ENCODE measurements at regions not wholly inside any gene's neighbourhood (a gene's known extent, or its start where the extent isn't known, plus 50 kb on each side); places are given as distances from the start of the nearest gene placed in this dataset.

- no peaks in the 10 kb centered on the region for H3K4me1 ChIP-seq (ENCODE audit: control insufficient read depth in 5 of 5, insufficient read depth in 5 of 5, low read length in 5 of 5)
- no peaks in the 10 kb centered on the region for H3K36me3 ChIP-seq (ENCODE audit: control insufficient read depth in 4 of 4, insufficient read depth in 4 of 4, low read length in 4 of 4)
- no peak overlapping the region for H3K9ac ChIP-seq (ENCODE audit: insufficient read depth in 1 of 2, low read length in 2 of 2)
- no peak overlapping the region for H3K27ac ChIP-seq (ENCODE audit: low read depth in 1 of 2, low read length in 1 of 2)
- H3K9me3 ChIP-seq (ENCODE audit: control insufficient read depth in 4 of 4, insufficient read depth in 3 of 4, low read length in 3 of 4), result peaks cover 0 to 8% (median 3%) of the 10 kb centered on the region in 4 donors
- no peaks in the 10 kb centered on the region for H3K27me3 ChIP-seq (ENCODE audit: control insufficient read depth in 3 of 3, insufficient read depth in 3 of 3, low read length in 2 of 3)
- DNase-seq (no peak), ATAC-seq (ENCODE audit: insufficient read depth, low FRiP score) (no peak)
- WGBS, 2 donors, result 85 to 90% methylated on average over 2 of the region's 2 CpGs
- TF ChIP-seq CTCF (IDR thresholded peaks at IDR 0.05; ENCODE audit: control extremely low read depth, extremely low read depth), result no peak
- H3K4me3 ChIP-seq, result no peak overlapping the region
Observed at GRCh38 chr3:94544131-94544789, 481.4 kb downstream of the NSUN3 start.

DNA sequence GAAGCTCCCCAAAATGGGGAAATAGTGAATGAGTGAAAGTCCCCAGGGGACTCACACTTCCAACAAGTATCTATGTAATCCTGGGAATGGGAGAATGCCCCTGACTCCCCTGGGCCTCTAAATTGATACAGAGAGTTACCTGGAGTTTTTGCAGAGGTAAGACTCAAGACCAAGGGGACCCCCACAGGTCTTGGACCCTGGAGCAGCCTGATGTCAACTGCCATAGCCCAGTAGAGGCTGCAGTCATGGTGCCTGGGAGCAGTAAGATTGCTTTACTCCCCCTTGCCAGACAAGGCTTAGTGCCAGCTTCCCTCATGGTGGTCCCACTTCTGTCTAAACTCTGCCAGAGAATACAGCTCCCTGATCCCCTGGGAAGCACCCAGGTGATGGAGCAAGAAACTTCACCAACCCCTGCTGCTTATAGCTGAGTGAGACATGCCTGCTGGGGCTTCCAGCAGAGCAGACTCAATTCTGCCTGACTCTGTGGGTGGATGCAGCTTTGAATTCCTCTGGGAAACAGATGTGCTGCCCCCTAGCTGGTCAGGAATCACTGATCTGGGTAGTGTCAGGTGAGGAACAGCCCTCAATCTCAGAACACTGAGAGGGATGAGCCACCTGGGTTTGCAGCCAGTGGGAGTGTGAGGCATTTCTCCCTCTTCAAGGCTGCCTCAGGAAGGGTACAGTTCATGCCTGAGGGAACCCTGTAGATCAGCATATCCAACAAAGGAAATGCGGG is 485.9 kb downstream of the NSUN3 start:
- no peak overlapping the region for H3K9ac ChIP-seq (ENCODE audit: insufficient read depth in 1 of 2, low read length in 2 of 2)
- H3K4me3 ChIP-seq, result no peak overlapping the region
- 49 to 95% methylated on average over 1 of the region's 1 CpG for WGBS, 2 donors
- DNase-seq, result no peak
- no peaks in the 10 kb centered on the region for H3K4me1 ChIP-seq (ENCODE audit: control insufficient read depth in 5 of 5, insufficient read depth in 5 of 5, low read length in 5 of 5)
- no peaks in the 10 kb centered on the region for H3K27me3 ChIP-seq (ENCODE audit: control insufficient read depth in 3 of 3, insufficient read depth in 3 of 3, low read length in 2 of 3)
- no peak overlapping the region for H3K27ac ChIP-seq (ENCODE audit: low read depth in 1 of 2, low read length in 1 of 2)
- ATAC-seq (ENCODE audit: insufficient read depth, low FRiP score), result no peak
- no peaks in the 10 kb centered on the region for H3K36me3 ChIP-seq (ENCODE audit: control insufficient read depth in 4 of 4, insufficient read depth in 4 of 4, low read length in 4 of 4)
- no peak for TF ChIP-seq CTCF (IDR thresholded peaks at IDR 0.05; ENCODE audit: control extremely low read depth, extremely low read depth)
- peaks cover 0 to 13% (median 6%) of the 10 kb centered on the region in 4 donors for H3K9me3 ChIP-seq (ENCODE audit: control insufficient read depth in 4 of 4, insufficient read depth in 3 of 4, low read length in 3 of 4)

DNA sequence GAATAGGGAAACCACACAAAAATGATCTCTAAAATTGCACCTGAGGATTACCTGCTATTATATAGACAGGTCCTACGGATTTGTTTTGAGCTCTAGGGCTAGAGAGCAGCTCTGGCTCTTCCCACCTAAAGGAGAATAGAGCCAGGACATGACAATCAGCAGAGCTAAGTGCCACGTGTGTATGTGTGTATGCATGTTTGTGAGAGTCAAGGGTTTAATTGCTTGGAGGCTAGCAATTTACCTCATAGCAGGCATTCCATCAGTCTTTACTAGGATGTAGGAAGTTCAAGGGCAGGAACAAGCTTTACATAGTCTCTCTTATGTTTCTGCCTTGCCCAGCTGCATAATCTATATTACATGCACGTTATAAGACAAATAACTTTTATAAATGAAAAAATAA is 498.2 kb downstream of the NSUN3 start:
- H3K36me3 ChIP-seq (ENCODE audit: control insufficient read depth in 4 of 4, insufficient read depth in 4 of 4, low read length in 4 of 4), result no peaks in the 10 kb centered on the region
- H3K9ac ChIP-seq (ENCODE audit: insufficient read depth in 1 of 2, low read length in 2 of 2), result no peak overlapping the region
- no peak overlapping the region for H3K27ac ChIP-seq (ENCODE audit: low read depth in 1 of 2, low read length in 1 of 2)
- H3K9me3 ChIP-seq (ENCODE audit: control insufficient read depth in 4 of 4, insufficient read depth in 3 of 4, low read length in 3 of 4), result peaks cover 0 to 4% (median 0%) of the 10 kb centered on the region in 4 donors
- H3K4me3 ChIP-seq, result no peak overlapping the region
- TF ChIP-seq CTCF (IDR thresholded peaks at IDR 0.05; ENCODE audit: control extremely low read depth, extremely low read depth), result no peak
- 39 to 42% methylated on average over 3 of the region's 3 CpGs for WGBS, 2 donors
- DNase-seq (no peak), ATAC-seq (ENCODE audit: insufficient read depth, low FRiP score) (no peak)
- no peaks in the 10 kb centered on the region for H3K4me1 ChIP-seq (ENCODE audit: control insufficient read depth in 5 of 5, insufficient read depth in 5 of 5, low read length in 5 of 5)
- H3K27me3 ChIP-seq (ENCODE audit: control insufficient read depth in 3 of 3, insufficient read depth in 3 of 3, low read length in 2 of 3), result no peaks in the 10 kb centered on the region
